Left renal pelvis (tissue), 4 donors: ENCODE measurements at regions not wholly inside any gene's neighbourhood (a gene's known extent, or its start where the extent isn't known, plus 50 kb on each side); places are given as distances from the start of the nearest gene placed in this dataset.

ENCODE experiments used
- DNase-seq, 4 donors: peaks; one replicate each; pipeline ENCODE4 v3.0.0-alpha.2; 2013; ENCODE audit warnings: low read depth in 4 of 4, low spot score in 3 of 4

- no peak for DNase-seq
Observed at GRCh38 chr13:80134346-80134745, 206.6 kb downstream of the SPRY2 start.

GRCh38 chr13:80133631-80134261 is 207.2 kb downstream of the SPRY2 start:
- no peak for DNase-seq

DNA sequence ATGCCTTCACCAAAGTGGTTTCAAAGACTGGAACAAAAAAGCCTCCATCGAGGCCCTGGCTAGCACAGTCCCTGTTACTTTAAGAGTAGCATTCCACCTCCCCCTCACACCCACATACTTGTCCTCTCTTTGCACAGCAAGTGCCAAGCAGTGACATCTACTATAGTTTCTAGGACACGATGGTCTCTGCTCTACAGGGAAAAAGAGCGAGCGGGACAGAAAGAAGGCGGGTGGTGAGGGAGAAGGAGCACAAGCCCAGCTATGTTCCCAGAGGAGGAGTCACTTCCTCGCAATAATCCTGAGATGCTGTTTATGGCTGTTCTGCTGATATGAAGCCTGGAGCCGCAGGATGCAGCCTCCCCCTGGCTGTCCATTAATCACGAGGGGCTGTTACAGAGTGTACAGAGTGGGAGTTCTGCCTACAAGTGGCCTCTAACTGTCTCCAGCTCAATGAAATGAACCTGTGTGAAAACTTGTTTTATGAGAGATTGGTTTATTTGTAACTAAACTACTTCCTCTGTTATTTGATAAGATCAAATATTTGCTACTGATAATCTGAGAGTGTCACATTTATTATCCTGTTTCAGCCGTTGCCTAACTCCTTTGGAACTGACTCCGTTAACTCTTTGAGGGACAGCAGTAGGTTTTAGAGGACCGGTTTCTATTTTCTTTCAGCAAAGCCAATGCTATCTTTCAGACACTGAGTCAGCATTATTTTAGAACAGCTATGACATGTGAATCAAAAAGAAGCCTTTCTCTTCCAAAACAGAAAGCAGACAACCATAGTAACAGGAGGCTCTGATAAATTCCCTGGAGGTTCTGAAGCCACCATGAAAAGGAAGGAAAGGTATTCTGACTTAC is 208.0 kb downstream of the SPRY2 start:
- peak; percentile 62 to 71 (median 68) for DNase-seq

- peak in 1 of 4 donors; percentile 41 for DNase-seq
Observed at GRCh38 chr13:80131204-80131603, 209.7 kb downstream of the SPRY2 start.

GRCh38 chr13:80126389-80127068 is 214.4 kb downstream of the SPRY2 start:
- DNase-seq, result no peak

DNA sequence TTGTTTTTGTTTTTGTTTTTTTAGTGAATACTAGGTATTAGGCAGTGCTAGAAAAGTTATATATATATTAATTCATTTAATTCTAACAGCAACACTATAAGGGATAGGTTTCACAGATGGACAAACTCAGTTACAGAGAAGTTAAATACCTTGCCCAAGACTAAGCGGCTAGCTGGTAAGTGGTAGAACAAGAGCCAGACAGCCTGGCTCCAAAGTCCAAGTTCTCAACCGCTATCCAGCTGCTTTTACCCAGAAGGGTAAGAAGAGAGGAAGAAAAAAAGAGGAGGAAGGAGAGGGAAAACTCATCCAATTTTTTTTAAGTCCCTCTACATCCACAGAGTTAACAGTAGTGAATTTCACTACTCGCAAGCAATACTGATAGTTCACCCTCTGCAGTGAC is 217.0 kb downstream of the SPRY2 start:
- no peak for DNase-seq

GRCh38 chr13:80121038-80121437 is 219.9 kb downstream of the SPRY2 start:
- DNase-seq, result no peak

GRCh38 chr13:80118506-80118905 is 222.4 kb downstream of the SPRY2 start:
- no peak for DNase-seq

GRCh38 chr13:80118099-80118498 is 222.8 kb downstream of the SPRY2 start:
- DNase-seq, result no peak

DNA sequence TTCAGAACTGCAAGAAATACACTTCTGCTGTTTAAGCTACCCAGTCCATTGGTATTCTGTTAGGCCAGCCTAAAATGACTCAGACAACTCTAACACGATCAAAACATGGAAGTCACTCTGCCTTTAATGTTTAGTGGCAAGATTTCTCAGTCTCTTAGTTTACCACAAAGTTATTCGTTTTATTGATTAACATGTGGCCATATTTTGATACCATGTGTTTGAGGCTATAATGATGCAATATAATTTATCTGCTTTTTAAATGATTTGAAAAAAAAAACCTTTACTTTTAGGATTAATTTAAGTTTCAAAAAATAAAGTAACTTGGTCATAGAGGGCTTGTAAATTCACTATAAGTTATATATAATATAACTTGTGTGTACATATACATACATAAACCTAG is 223.4 kb downstream of the SPRY2 start:
- DNase-seq, result no peak

DNA sequence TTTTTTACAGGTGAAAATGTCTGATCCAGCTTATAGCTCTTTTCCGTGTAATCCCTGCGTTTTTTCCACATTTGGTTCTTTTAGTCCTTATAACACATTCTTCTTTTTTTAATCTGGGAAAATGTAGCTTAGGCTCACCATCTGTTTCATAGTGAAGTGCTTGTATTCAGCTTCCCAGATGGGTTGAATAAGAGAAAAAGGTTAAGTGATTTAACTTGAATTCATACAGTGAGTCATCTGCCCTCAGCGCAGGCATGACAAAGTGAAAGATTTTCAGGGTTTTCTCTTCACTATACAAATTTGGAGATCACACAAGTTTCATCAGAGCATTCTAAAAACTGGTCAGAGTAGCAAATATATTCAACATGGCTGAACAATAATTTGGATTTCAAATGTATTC is 224.8 kb downstream of the SPRY2 start:
- DNase-seq, result no peak

- no peak for DNase-seq
Observed at GRCh38 chr13:80115616-80116015, 225.3 kb downstream of the SPRY2 start.

DNA sequence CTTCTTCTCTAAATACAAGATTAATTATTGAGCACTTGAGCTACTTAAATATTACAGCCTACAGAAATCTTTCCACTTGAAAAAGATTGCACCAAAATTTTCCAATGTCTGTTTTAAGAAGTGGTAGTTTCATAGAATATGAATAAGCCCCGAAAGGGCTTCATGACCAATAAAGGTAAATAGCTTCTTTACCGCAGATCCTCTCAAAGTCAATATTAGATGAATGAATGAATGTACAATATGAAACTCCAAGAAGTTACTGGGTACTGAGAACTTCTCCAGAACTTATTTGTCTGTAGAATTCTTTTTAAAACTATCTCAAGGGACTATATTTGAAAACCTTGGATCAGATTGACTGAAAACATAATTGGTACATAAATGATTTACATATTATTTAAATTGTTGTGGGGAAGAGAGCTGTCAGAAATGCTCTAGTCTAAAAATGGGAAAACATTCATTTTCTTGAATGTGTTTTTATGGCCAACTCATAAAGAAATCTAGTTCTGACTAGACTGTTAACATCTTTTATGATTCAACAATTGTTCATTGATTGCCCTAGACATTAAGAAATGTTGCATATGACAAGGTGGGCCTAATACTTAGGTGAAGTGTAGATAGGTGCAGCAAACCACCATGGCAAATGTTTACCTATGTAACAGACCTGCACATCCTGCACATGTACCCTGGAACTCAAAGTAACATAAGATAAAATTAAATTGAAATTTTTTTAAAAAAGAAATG is 227.0 kb downstream of the SPRY2 start:
- no peak for DNase-seq

DNA sequence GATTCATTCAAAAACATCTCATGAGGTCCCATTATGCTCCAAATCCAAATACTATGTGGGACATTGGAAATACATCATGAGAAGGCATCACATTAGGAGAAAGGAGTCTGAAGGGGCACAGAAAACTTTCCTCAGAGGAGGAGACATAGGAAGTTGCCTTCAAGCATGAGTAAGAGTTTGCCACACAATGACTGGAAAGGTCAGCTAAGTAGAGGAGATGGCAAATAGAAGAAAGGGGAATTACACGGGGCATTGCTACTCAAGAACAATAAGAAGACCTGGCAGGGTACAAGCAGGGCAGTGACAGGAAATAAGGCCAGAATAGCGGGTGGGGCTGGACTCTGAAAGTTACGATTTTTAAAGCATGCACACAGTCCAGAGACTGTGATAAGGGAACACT is 231.6 kb downstream of the SPRY2 start:
- DNase-seq, result no peak

GRCh38 chr13:80105350-80105749 is 235.6 kb downstream of the SPRY2 start:
- no peak for DNase-seq

DNA sequence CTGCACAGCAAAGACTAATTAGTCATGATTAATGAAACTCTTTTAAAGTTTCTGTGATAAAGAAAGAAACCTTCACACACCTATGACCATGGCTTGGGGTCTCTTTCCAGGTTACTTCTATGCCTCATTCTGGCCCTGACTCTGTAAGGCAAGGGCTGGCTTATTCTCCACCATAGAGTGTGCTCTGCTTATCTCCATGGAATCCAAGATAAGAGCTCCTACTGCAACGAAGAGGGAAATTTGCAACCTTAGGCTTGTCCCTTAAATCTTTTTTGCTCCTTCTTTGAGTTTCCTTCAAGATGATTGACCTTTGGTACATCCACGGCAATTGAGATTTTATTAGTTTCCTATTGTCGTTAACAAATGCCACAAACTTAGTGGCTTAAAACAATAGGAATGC is 239.9 kb downstream of the SPRY2 start:
- no peak for DNase-seq

DNA sequence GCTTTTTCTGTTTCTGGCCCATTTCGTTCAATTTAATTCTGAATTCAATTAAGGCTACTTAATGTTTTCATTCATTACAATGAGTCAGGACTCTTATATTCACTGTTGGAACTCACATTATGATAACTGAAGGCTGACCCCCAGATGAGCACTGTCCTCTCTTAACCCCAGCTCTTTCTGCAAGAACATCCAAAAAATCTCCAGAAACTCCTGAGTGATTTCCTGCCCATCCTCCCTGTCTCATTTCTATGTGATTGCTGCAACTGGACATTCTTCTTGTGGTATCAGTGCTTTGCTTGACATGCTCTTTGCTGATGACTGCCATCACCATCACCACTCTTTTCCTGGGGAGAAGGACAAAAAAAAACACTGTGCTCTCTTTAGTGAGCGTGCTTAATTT is 240.3 kb downstream of the SPRY2 start:
- DNase-seq, result no peak

GRCh38 chr13:80097561-80097960 is 243.4 kb downstream of the SPRY2 start:
- no peak for DNase-seq

DNA sequence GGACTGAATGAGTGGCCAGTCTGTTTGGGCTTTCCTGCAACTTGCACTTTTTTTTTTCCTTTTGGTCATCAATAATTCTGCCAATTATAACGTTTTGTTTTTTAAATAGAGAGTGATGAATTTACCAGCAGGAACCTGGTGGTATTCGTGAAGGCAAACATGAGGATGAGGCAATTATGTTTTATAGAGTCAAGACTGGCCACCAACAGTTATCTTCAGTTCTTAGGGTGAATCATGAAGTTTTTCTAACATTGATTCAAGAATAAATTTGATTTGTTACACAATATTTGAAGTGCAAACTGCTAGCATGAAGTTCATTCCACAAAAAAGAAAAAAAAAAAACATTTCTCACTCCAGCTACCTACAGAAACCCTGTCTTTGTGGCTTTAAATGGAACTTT is 244.5 kb downstream of the SPRY2 start:
- DNase-seq, result no peak

DNA sequence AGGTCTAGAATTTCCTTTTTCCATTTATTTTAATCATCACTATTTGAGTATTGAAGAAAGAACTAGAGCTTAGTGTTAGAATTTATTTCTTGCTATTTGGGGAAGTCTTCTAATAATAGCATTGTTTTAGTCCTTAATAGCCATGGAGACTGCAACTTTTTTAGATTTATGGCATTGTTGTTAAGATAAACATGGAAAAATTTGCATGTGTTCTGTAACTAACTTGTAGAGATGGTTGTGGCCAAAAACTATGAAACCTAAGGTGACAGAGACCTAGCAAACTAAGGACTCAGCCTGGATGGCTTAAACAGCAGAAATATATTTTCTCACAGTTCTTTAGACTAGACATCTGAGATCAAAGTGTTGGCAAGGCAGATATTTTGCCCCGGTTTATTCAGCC is 246.4 kb downstream of the SPRY2 start:
- no peak for DNase-seq

DNA sequence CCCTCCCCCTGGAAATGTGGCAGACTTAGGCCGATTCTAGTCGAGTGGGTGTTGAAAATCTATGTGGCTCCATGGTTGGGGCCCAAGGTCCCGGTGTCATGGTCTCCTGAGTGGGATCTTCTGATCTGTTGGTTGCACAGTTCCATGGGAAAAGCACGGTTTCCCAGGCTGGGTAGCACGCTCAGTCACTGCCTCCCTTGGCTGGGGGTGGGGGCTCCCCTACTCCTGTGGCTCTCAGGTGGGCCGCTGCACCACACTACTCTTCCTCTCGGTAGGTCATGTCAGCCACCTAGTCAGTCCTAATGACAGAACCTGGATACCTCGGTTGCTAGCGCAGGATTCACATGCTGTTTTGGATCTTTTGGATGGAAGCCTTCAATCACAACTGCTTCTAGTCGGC is 247.0 kb downstream of the SPRY2 start:
- no peak for DNase-seq
